GM21737 (cell line): ENCODE measurements at regions not wholly inside any gene's neighbourhood (a gene's known extent, or its start where the extent isn't known, plus 50 kb on each side); places are given as distances from the start of the nearest gene placed in this dataset.
"Not testable (repeated sequence)": the region's sequence is repeated elsewhere in the genome, so short reads cannot be mapped to it uniquely, and the experiment has no call there.

Experiments
- ATAC-seq: cut with Tn5 transposase; IDR thresholded peaks from one replicate; pipeline ENCODE4 v1.9.1; 2021; ENCODE audit warnings: mild to moderate bottlenecking, moderate library complexity; ENCODE audit not compliant: unreplicated experiment

DNA sequence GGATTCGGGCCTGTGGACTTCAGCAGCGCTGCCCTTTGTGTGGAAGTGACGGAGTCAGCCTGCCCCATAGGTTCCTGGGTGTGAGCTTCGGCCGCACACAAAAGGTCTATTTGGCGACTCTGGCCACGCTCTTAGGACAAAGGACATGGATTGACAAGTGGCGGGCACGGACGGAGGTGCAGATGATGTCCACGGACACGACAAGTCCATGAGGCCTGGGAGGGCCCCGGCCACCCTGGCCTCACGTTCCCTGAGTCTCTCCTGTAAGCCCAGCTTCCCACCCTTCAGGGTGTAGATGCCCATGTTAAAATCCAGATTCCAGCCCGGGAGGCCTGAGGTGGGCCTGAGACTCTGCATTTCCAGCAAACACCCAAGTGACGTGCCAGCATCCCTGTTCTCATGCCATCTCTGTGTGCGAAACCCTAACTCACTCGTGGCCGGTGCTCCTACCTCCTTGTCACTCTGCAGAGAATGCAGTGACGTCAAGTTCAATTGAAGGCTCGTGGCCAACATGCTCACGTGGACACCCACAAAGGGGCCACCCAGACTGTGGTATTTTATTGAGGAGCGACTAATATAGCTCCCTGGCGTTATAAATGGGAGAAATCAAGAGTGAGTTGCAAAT is 111.7 kb downstream of the RTP5 start:
- no peak for ATAC-seq

DNA sequence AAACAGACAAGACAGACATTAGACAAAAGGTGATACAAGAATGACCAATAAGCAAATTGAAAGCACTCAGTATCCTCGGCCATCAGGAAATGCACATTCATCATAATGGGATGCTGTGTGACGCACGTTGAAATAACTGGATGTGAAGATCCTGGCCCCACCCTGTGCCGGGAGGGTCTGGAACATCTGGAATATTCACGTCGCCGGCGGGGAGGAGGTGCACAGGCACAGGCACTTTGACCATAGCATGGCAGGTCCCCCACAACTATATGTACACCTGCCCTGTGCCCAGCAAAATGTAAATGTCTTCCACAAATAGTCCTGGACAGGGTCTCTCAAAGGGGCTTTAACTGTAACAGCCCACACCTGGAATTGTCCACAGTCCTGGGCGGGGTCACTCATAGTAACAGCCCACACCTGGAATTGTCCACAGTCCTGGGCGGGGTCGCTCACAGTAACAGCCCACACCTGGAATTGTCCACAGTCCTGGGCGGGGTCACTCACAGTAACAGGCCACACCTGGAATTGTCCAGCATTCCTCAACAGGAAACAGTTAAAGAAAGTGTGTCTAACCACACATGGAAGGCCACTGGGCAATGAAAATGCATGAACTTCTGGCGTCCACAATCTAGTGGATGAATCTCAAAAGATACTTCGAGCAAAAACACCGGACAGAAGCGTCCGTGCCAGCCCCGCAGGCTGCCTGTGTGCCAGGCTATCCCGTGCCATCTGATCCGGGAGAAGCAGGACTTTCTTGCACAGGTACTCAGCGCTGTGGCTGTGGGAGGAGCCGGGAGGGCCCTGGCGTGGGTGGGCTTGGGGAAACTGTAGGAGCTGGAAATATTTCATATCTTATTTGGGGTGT is 113.4 kb downstream of the RTP5 start:
- ATAC-seq, result no peak

DNA sequence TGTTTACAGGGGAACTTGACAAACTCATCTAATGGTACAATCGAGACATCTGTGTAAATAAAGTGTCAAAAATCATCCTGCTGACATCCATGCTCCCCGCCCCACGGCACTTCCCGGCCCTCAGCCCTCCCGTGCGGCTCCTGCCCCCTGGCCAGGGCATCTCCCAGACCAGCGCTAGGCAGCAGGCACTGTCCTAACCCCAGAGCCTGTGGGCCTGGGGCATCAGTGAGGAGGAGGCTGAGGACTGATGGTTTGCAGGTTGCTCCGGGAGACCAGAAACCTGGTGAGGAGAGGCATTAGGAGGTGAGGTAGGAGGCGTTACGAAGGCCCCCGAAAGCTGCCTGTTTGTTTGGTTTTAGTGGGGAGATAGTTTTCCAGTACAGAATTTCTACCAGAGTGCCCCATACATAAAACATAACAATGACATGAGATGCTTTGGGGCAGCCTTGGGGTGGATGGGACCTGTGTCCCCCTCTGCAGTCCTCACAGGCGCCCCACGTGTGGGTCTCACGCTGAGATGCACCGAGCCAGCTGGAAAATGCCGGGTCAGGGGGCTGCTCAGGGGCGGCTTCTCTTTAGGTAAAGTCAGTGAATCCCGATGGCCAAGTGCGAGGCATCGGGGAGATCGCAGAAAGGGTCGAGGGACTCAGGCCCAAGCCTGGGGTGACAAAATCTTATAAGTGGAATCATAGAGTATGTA is 114.2 kb downstream of the RTP5 start:
- ATAC-seq, result no peak

DNA sequence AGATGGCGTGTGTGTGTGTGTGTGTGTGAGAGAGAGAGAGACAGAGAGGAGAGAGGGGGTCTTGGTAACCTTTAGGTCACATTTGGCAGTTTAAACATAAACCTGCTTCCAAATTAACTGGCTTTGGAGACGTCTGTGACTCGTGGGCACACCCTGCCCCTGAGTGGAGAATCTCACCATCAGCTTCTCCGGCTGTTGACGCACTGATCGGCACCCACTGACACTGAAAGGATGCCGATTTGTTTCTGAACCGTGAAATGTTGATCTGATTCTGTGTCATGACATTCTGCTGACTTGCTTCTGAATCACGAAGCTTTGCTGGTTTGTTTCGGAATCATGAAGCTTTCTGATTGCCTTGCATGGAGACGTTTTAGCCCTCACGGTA is 114.7 kb downstream of the RTP5 start:
- no peak for ATAC-seq

DNA sequence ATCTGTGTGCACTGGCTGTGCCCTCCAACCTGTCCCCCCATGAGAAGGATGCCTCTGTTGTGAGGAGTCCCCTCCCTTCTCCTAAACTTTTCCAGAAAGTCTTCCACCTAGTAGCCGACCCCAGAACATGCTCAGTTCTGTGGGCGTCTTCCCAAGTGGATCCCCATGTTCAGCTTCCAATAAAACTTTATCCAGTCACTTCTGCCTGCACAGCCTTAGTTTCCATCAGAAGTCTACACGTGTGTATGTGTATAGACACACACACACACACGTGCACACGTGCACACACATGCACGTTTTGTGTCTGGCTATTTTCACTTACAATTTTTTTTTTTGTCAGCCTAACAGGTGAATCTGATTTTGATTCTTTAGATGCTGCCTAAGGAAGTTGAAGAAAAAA is 115.1 kb downstream of the RTP5 start:
- ATAC-seq, result no peak

DNA sequence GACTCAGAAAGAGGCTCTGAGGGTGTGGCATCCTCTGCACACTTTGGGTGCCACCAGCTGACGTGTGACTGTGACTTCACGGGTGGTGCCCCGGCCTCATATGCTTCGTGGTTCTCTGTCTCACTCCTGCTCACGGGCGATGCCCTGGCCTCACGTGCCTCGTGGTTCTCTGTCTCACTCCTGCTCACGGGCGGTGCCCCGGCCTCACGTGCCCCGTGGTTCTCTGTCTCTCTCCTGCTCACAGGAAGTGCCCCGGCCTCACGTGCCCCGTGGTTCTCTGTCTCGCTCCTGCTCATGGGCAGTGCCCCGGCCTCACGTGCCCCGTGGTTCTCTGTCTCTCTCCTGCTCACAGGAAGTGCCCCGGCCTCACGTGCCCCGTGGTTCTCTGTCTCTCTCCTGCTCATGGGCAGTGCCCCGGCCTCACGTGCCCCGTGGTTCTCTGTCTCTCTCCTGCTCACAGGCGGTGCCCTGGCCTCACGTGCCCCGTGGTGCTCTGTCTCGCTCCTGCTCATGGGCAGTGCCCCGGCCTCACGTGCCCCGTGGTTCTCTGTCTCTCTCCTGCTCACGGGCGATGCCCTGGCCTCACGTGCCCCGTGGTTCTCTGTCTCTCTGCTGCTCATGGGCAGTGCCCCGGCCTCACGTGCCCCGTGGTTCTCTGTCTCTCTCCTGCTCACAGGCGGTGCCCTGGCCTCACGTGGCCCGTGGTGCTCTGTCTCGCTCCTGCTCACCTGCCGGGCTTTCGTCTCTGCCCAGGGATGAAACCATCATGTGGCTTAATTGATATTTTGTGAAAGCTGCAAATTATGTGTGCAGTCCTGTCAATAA is 115.8 kb downstream of the RTP5 start:
- ATAC-seq, result not testable (repeated sequence)

DNA sequence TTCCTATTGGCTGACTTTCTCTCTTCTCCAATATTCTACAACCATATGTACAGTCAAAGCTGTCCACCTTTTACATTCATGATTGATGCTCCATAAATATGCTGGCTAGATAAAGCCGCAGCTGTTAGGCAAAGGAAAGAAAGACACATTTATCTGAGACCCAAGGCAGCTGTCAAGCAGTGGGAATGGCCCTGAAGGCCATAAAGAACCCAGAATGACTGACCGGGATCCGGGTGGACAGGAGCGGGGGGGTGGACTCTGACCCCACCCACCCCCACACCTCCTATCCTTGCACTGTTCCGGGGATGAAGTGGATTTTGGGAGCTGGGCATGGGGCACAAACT is 116.4 kb downstream of the RTP5 start:
- ATAC-seq, result no peak

DNA sequence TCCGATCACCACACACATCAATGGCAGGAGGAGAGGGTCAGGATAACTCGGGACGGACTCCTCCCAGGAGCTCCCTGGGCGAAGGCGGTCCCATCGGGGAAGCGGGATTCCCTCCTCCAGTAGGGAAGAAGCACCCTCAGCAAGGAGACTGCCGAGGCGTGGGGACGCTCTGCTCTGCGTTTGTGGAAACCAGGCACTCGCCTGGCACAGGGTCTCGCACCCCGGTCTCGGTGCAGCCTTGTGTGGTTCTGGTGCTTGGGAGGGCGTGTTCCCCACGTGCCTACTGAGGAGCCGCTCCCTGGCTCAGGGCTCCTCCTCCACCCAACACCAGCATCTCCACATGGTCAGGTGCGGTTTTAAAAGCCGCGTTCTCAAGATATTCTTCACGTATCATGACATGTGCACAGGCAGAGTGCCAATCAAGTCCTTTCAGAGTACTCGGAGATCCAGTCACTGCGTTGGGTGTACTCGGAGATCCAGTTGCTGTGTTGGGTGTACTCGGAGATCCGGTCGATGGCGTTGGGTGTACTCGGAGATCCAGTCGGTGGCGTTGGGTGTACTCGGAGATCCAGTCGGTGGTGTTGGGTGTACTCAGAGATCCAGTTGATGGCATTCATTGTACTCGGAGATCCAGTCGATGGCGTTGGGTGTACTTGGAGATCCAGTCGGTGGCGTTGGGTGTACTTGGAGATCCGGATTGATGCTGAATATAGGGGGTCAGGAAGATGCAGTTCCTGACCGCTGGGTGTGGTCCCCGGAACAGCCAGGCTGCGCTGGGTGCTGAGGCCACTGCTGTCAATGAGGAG is 117.5 kb downstream of the RTP5 start:
- no peak for ATAC-seq

DNA sequence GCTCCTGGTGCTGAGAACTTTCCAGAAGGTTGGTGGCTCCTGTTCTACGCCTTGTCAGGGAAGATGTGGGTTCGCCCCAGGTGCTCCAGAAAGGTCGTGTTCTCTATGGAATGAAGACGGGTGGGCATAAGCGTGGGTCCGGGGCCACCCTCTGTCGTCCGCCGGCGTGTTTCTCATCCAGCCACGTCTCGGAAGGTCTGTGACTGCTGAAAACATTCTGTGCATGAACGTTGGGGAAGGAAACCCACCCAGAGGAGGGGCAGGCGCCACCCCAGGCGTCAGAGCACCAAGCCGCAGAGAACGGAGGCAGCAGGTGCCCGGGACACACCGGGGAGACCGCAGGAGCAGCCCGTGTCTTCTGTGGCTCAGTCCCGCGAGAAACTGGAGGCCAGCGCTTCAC is 118.2 kb downstream of the RTP5 start:
- no peak for ATAC-seq

DNA sequence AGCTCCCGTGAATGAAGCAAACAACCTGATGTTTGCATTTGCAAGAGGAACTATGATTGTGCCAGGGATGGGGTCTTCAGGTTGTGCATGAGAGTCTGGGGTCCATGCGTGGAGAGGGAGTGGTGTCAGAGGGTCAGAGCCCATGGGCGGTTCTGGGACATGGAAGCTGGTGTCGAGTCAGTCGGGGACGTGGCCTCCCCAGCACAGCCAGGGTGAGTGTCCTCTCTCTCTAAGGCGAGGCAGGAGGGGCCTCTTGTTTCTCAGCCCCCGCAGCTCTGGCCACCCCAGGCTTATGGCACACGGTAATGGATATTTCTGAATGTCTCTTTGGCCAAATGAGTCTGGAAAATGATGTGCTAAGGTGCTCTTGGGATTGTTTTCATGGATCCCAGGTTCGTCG is 118.6 kb downstream of the RTP5 start:
- no peak for ATAC-seq

DNA sequence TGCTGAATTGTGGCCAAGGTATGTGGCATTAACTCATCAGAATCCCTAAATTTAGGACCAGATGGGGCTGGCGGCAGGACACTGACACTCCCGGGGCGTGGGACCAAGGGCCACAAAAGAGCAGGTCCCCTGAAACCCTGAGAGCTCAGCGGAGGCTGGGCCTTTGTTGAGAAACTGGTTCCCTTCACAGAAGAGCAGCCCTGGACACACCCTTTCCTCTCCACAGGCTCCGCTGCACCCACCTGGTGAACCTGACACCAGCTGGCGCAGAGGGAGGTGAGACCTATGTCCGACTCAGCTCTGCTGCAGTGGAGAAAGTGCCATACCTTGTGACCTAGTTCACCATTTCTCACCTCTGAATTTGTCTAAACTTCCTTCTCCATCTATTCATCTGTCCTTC is 119.5 kb downstream of the RTP5 start:
- no peak for ATAC-seq

DNA sequence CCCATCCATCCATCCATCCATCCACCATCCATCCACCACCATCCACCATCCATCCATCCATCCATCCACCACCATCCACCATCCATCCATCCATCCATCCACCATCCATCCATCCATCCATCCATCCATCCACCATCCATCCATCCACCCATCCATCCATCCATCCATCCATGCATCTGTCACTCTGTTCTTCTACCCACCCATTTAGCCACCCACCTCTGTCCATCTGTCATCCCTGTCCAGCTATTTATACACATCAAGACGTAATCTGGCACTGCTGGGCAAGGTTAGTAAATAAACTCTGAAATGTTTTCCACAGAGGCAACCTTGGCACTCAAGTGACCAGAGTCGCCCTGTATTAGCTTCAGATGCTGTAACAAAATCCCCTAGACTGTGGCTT is 120.9 kb downstream of the RTP5 start:
- no peak for ATAC-seq

DNA sequence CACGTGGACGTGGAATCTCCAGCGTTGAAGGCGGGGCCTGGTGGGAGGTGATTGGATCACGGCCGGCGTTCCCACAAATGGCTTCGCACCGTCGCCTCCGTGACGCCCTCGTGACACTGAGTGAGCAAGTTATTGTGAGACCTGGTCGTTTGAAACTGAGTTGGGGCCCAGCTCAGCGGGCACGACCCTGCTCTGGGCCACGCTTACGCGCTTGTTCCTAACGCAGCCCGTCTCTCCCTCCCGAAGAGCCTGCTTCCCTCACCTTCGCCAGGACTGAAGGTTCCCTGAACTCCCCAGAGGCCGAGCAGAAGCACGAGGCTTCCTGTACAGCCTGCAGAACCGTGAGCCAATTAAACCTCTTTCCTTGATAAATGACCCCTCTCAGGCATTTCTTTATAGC is 121.8 kb downstream of the RTP5 start:
- ATAC-seq, result no peak

DNA sequence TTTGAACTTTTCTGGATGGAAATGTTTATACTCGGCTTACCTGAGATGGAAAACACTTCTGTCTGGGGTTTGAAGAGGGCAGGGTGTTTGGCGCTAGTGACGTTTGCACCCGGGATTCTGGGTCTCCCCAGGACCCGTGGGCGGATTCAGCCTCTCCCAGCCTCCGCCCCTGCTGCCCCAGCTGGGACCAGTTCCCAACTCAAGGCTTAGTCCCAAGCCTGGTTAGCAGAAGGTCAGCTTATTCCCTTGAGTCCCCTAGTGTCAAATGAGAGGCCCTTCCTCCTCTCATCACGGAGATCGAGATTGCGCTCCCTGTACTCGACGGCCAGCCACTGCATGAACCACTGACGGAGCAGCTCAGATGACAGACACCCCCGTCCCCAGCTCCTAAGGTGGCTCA is 123.2 kb downstream of the RTP5 start:
- no peak for ATAC-seq

DNA sequence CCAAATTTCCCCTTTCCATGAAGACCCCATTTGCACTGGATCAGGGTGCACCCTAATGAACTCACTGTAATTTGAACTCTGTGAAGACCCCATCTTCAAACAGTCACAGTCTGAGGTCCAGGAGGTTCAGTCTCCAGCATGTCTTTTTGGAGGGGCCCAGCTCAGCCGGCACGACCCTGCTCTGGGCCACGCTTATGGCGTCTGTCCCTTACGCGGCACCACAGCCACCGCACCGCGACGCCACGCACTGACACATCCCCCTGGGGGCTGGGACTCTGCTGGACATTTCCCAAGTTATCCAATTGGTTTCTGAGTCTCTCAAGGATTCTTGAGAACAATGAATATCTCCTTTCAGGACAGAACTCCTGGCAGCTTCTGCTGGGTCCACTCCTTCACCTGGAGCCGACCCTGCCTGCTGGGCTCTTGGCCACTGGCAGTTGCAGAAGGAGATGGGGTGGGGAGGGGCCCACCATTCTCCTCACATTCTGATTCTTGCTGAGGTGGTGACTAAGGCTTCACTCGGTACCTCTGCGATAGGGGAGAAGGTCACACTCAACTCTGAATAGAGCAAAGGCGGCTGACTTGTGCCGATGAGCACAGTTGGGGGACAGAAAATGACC is 124.0 kb downstream of the RTP5 start:
- no peak for ATAC-seq

DNA sequence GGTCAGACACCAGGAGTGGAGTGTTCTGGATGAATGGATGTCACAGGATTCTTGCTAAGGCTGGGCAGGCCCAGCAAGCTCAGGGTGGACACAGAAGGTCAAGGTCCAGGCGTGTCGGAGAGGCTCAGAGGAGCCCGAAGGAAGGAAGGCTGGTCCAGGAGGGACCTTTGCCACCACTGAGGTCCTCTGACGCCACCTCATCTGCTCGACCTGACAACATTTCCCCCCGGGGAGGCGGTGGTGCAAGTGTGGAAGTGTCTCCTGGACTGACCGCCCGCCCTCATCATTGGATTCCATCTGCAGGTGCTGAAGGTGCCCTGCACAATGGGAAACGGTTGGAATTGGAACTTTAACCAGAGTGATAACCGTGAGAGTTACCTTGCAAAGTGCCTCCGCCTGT is 124.6 kb downstream of the RTP5 start:
- no peak for ATAC-seq

DNA sequence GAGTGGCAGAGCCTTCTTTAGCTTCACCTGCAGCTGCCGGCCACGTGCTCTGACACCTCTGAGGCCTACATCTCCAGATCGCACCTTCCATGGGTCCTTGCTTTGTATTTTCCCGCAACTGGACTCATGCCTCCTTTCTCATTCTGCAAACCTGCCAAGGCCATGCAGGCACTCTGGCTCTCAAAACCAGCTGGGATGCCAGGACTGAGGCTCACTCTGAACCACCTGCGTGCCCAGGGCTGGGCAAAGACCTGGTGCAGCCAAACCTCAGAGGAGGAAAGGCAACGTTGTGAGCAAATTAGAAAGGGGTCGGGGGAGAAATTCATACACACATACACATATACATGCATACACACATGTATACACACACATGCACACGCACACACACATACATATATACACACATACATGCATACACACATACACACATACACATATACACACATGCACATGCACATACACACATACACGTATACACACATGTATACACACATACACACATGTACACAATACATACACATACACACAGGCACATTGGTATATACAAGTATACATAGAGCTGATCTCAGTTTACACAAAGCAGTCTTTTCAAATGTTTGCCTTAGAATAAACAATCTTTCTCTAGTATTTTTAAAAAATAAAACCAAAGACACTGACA is 125.2 kb downstream of the RTP5 start:
- ATAC-seq, result no peak

DNA sequence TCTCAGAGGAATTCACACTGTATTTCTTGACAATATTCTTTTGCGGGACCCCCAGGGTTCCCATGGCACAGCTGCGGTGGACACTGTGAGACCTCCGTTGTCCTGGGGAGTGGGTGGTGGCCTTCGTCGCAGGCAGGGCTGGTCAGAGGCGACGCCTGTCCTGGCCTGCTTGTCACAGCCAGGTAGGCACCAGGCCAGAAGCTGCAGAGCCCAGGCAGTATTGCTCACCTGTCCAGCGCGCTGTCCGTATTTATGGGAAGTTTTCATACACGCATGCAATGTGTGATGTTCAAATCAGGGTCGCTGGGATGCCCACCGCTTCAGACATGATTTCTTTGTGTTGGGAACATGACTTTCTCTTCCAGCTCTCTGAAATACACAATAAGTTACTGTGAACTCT is 126.6 kb downstream of the RTP5 start:
- no peak for ATAC-seq

DNA sequence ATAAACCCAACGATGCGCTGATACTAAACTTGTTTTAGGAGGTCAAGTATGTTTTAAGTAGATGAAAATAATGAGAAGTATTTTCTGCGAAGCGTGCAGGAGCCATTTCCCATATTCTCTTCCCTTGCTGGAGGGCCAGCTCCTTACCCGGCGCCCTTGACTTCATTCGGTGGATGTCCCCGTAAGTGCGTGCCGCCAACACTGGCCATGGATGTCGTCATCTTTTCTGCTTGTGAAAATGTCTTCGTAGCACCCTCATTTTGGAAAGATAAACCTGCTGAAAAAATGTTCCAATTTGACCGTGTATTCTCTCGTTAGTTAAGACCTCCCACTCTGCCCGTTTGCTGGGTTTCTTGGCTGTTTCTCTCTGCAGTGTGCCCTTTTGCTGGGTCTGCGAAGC is 127.5 kb downstream of the RTP5 start:
- ATAC-seq, result no peak

DNA sequence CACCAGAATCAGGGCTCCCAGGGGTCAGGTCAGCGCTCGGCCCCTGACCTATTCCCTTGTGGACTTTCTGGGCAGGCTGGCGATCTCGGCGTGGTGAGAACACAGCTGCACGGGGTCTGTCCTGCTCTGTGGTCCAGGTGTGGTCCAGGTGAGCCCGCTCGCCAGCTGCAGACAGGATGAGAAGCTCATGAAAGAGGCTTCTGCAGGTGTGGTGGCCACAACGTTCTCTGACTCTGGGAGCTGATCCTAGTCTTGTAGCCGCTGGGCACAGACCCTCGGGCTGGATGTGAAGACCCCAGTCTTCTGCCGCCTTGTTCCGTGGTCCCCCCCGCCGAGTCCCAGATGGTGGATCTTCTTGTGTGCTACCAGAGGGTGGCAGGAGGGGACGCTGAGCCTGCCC is 129.7 kb downstream of the RTP5 start:
- no peak for ATAC-seq
